ENCODE measurements at regions not wholly inside any gene's neighbourhood (a gene's known extent, or its start where the extent isn't known, plus 50 kb on each side); places are given as distances from the start of the nearest gene placed in this dataset.

DNA sequence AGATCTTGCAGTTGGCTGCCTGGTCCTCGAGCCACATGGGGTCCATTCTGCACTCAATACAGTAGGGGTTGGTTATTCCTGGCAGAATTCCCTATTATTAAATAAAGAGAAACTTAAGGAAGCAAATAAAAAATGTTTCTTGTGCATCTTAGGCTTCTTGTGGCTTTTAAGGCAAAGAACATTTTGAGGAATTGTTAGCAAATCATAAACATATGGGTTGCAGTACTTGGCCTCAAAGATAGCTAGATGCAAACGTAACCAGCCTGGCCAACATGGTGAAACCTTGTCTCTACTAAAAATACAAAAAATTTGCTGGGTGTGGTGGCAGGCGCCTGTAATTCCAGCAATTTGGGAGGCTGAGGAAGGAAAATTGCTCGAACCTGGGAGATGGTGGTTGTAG is 50.8 kb upstream of the KCNA5 start:
- no peaks in the 10 kb centered on the region for H3F3A ChIP-seq (ENCODE audit: insufficient read depth, low read depth)
- no peak for TF ChIP-seq EZH2 (IDR thresholded peaks at IDR 0.05; ENCODE audit: low read depth)
- TF ChIP-seq, protein P1, sequence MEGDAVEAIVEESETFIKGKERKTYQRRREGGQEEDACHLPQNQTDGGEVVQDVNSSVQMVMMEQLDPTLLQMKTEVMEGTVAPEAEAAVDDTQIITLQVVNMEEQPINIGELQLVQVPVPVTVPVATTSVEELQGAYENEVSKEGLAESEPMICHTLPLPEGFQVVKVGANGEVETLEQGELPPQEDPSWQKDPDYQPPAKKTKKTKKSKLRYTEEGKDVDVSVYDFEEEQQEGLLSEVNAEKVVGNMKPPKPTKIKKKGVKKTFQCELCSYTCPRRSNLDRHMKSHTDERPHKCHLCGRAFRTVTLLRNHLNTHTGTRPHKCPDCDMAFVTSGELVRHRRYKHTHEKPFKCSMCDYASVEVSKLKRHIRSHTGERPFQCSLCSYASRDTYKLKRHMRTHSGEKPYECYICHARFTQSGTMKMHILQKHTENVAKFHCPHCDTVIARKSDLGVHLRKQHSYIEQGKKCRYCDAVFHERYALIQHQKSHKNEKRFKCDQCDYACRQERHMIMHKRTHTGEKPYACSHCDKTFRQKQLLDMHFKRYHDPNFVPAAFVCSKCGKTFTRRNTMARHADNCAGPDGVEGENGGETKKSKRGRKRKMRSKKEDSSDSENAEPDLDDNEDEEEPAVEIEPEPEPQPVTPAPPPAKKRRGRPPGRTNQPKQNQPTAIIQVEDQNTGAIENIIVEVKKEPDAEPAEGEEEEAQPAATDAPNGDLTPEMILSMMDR (conservative IDR thresholded peaks at IDR 0.05), result no peak
- no peak for DNase-seq
- no peaks in the 10 kb centered on the region for H3K9me2 ChIP-seq (ENCODE audit: insufficient read depth)
- ChIA-PET CTCF (no interaction called here), POLR2A (ENCODE audit: unreplicated experiment) (no interaction called here)
- intact Hi-C loops (cut with micrococcal nuclease; ENCODE audit: unreplicated experiment), result no loop called here
- no TSS peak for BruUV-seq (replicated peaks)
- no peaks in the 10 kb centered on the region for H3K36me3 ChIP-seq (ENCODE audit: low read depth)
- no peak overlapping the region for H3K4me3 ChIP-seq
- H3K27ac ChIP-seq, result no peak overlapping the region
- H3K79me2 ChIP-seq (ENCODE audit: low read depth), result no peaks in the 10 kb centered on the region
- peaks cover 81% of the 10 kb centered on the region for H3K27me3 ChIP-seq (ENCODE audit: insufficient read depth, low read depth)
- H2AFZ ChIP-seq, result no peak overlapping the region
- H4K20me1 ChIP-seq (ENCODE audit: insufficient read depth), result no peaks in the 10 kb centered on the region; the same call in 1 of the 2 replicates
- no peak overlapping the region for H3K4me2 ChIP-seq
- no peaks in the 10 kb centered on the region for H3K9me3 ChIP-seq (ENCODE audit: insufficient read depth, low read depth)
- no peaks in the 10 kb centered on the region for H3K4me1 ChIP-seq (replicated peaks; ENCODE audit: insufficient read depth)
